ENCODE measurements at regions not wholly inside any gene's neighbourhood (a gene's known extent, or its start where the extent isn't known, plus 50 kb on each side); places are given as distances from the start of the nearest gene placed in this dataset.

GRCh38 chr2:238650536-238650935, 197.3 kb upstream of the TWIST2 start:
- TF ChIP-seq CTCF (IDR thresholded peaks at IDR 0.05; ENCODE audit: borderline replicate concordance, extremely low read depth, low read length, poor library complexity, severe bottlenecking) (no peak), EZH2 (IDR thresholded peaks at IDR 0.05; ENCODE audit: borderline replicate concordance, low read depth, low read length, severe bottlenecking) (no peak)
- no peak overlapping the region for H3K27ac ChIP-seq (ENCODE audit: low read length)
- peaks cover 4% of the 10 kb centered on the region for H3K27me3 ChIP-seq (ENCODE audit: insufficient read depth, low read length, poor library complexity)
- no peaks in the 10 kb centered on the region for H4K20me1 ChIP-seq (ENCODE audit: insufficient read depth, low read length)
- no peaks in the 10 kb centered on the region for H3K36me3 ChIP-seq (ENCODE audit: insufficient read depth, low read length)
- no peak overlapping the region for H3K4me2 ChIP-seq (ENCODE audit: insufficient read depth, low read length)
- H3K9me3 ChIP-seq (ENCODE audit: insufficient read depth, low read length, severe bottlenecking): no peaks in the 10 kb centered on the region
- ATAC-seq (ENCODE audit: insufficient read depth, low read depth) (no peak), DNase-seq (no peak)
- H2AFZ ChIP-seq (ENCODE audit: low read depth, low read length): no peak overlapping the region
- H3K79me2 ChIP-seq (ENCODE audit: insufficient read depth, low read length): no peaks in the 10 kb centered on the region
- no peak overlapping the region for H3K4me3 ChIP-seq (ENCODE audit: low read depth in 1 of 2, low read length in 2 of 2)
- no peak overlapping the region for H3K9ac ChIP-seq (ENCODE audit: low read depth, low read length)
- H3K4me1 ChIP-seq (ENCODE audit: insufficient read depth, low read length): no peaks in the 10 kb centered on the region

- H3K4me3 ChIP-seq (ENCODE audit: low read depth in 1 of 2, low read length in 2 of 2): no peak overlapping the region
- no peaks in the 10 kb centered on the region for H3K79me2 ChIP-seq (ENCODE audit: insufficient read depth, low read length)
- no peak overlapping the region for H3K27ac ChIP-seq (ENCODE audit: low read length)
- ATAC-seq (ENCODE audit: insufficient read depth, low read depth): no peak
- peaks cover 4% of the 10 kb centered on the region for H3K27me3 ChIP-seq (ENCODE audit: insufficient read depth, low read length, poor library complexity)
- TF ChIP-seq CTCF (IDR thresholded peaks at IDR 0.05; ENCODE audit: borderline replicate concordance, extremely low read depth, low read length, poor library complexity, severe bottlenecking): no peak
- no peak for TF ChIP-seq EZH2 (IDR thresholded peaks at IDR 0.05; ENCODE audit: borderline replicate concordance, low read depth, low read length, severe bottlenecking)
- H4K20me1 ChIP-seq (ENCODE audit: insufficient read depth, low read length): no peaks in the 10 kb centered on the region
- H3K4me1 ChIP-seq (ENCODE audit: insufficient read depth, low read length): no peaks in the 10 kb centered on the region
- no peak for DNase-seq
- H3K4me2 ChIP-seq (ENCODE audit: insufficient read depth, low read length): no peak overlapping the region
- H3K9me3 ChIP-seq (ENCODE audit: insufficient read depth, low read length, severe bottlenecking): no peaks in the 10 kb centered on the region
- no peak overlapping the region for H3K9ac ChIP-seq (ENCODE audit: low read depth, low read length)
- no peaks in the 10 kb centered on the region for H3K36me3 ChIP-seq (ENCODE audit: insufficient read depth, low read length)
- no peak overlapping the region for H2AFZ ChIP-seq (ENCODE audit: low read depth, low read length)
Observed at GRCh38 chr2:238651306-238652052, 196.4 kb upstream of the TWIST2 start.

GRCh38 chr2:238652053-238652770, 195.7 kb upstream of the TWIST2 start:
- no peak overlapping the region for H3K4me2 ChIP-seq (ENCODE audit: insufficient read depth, low read length)

More at GRCh38 chr2:238652053-238652770, 195.7 kb upstream of the TWIST2 start:
- DNase-seq (no peak), ATAC-seq (ENCODE audit: insufficient read depth, low read depth) (no peak)
- TF ChIP-seq EZH2 (IDR thresholded peaks at IDR 0.05; ENCODE audit: borderline replicate concordance, low read depth, low read length, severe bottlenecking) (no peak), CTCF (IDR thresholded peaks at IDR 0.05; ENCODE audit: borderline replicate concordance, extremely low read depth, low read length, poor library complexity, severe bottlenecking) (no peak)
- no peaks in the 10 kb centered on the region for H3K36me3 ChIP-seq (ENCODE audit: insufficient read depth, low read length)
- no peaks in the 10 kb centered on the region for H3K9me3 ChIP-seq (ENCODE audit: insufficient read depth, low read length, severe bottlenecking)
- H2AFZ ChIP-seq (ENCODE audit: low read depth, low read length): no peak overlapping the region
- no peaks in the 10 kb centered on the region for H3K27me3 ChIP-seq (ENCODE audit: insufficient read depth, low read length, poor library complexity)
- no peaks in the 10 kb centered on the region for H4K20me1 ChIP-seq (ENCODE audit: insufficient read depth, low read length)
- no peaks in the 10 kb centered on the region for H3K4me1 ChIP-seq (ENCODE audit: insufficient read depth, low read length)
- no peak overlapping the region for H3K27ac ChIP-seq (ENCODE audit: low read length)
- no peak overlapping the region for H3K4me3 ChIP-seq (ENCODE audit: low read depth in 1 of 2, low read length in 2 of 2)
- H3K79me2 ChIP-seq (ENCODE audit: insufficient read depth, low read length): no peaks in the 10 kb centered on the region
- no peak overlapping the region for H3K9ac ChIP-seq (ENCODE audit: low read depth, low read length)

Measured in DND-41 (cell line).